HG02623 (cell line): ENCODE measurements at regions not wholly inside any gene's neighbourhood (a gene's known extent, or its start where the extent isn't known, plus 50 kb on each side); places are given as distances from the start of the nearest gene placed in this dataset.
"Not testable (repeated sequence)": the region's sequence is repeated elsewhere in the genome, so short reads cannot be mapped to it uniquely, and the experiment has no call there.

ENCODE experiments used
- ATAC-seq: cut with Tn5 transposase; IDR thresholded peaks from one replicate; pipeline ENCODE4 v1.9.1; 2021; ENCODE audit warnings: moderate library complexity; ENCODE audit not compliant: unreplicated experiment

GRCh38 chr6:168864541-168865460 is 388.8 kb downstream of the THBS2 start:
- no peak for ATAC-seq

- no peak for ATAC-seq
These were observed 390.2 kb downstream of the THBS2 start for GRCh38 chr6:168863467-168863866.

GRCh38 chr6:168862346-168862980 is 391.2 kb downstream of the THBS2 start:
- no peak for ATAC-seq

DNA sequence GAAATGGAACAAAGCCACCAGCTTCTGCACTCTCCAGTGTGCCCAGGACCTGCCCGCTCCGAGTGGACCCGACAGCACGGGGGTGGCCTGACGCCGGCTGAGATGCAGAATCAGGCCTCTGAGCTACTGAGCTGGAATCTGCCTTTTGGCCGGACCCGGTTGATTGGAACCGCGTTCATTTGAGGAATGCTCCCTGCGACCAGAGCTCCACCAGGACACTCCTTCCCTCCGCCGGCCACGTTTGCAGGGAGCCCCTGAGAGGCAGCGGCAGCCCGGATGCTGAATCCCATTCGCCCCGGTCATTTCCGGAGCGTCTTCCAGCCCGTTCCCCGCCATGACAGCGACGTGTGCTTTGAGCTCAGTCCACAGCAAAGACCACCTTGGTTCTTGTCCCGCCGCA is 392.7 kb downstream of the THBS2 start:
- no peak for ATAC-seq

- no peak for ATAC-seq
These were observed 393.3 kb downstream of the THBS2 start for GRCh38 chr6:168860341-168860740.

DNA sequence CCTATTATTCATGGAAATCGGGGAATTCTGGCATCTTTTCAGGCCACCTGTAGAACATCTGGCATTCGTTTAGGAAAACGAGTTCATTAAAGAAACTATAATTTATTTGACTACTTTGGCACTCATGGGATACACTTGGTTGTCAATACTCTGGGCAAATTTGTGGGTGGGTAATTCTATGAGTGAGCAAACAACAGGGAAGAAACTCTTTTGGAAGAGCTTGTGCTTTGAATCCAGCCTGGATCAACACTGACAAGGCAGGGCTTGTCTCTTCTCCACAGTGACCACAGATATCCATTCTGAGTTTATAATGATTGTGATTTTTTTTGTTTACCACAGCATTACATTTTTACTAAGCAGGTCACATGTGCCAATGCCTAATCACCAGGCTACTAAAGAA is 394.7 kb downstream of the THBS2 start:
- no peak for ATAC-seq

- no peak for ATAC-seq
These were observed 396.7 kb downstream of the THBS2 start for GRCh38 chr6:168856914-168857313.

DNA sequence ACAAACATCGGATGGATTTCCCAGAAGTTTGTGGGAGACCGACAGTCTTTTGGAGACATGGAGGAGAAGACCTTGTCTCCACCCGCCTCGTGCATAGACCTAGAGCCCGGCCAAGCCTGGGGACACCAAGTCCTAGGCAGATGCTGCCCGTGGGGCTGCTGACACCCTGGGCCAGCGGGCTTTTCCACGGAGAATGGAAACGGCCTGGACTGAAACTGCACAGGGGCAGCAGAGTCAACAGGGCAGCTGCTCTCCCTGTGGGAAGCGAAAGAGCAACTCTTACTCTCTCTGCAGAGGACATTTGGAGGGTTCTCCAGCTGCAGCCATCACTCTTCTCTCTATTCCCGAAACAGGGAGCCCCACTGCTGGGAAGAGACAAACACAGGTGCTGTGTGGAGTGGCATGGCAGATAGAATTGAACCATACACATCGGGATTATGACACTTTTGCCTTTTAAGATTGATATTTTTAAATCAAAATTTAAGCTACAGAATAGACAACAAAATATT is 401.2 kb downstream of the THBS2 start:
- ATAC-seq: no peak

GRCh38 chr6:168851460-168852375 is 401.9 kb downstream of the THBS2 start:
- no peak for ATAC-seq

- ATAC-seq: not testable (repeated sequence)
These were observed 403.5 kb downstream of the THBS2 start for GRCh38 chr6:168850027-168850736.

DNA sequence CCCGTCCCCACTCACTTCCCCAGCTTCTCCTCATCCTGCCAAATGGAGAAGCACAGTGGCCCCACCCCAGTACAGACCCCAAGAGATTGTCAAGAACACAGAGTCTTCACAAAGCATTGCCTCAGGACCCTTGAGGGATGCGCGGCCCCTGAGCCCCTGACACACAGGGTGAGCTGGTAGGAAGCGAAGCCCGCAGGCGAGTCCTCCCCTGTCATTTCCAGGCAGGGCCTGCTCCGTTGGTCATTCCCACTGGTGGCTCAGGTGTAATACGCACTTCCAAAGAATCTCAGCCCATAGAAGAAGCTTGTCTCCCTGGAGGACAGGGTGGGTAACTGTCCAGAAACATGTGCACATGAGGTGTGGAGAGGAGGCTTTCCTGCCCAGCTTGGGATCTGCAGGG is 404.2 kb downstream of the THBS2 start:
- ATAC-seq: no peak

- no peak for ATAC-seq
These were observed 404.8 kb downstream of the THBS2 start for GRCh38 chr6:168848797-168849196.

DNA sequence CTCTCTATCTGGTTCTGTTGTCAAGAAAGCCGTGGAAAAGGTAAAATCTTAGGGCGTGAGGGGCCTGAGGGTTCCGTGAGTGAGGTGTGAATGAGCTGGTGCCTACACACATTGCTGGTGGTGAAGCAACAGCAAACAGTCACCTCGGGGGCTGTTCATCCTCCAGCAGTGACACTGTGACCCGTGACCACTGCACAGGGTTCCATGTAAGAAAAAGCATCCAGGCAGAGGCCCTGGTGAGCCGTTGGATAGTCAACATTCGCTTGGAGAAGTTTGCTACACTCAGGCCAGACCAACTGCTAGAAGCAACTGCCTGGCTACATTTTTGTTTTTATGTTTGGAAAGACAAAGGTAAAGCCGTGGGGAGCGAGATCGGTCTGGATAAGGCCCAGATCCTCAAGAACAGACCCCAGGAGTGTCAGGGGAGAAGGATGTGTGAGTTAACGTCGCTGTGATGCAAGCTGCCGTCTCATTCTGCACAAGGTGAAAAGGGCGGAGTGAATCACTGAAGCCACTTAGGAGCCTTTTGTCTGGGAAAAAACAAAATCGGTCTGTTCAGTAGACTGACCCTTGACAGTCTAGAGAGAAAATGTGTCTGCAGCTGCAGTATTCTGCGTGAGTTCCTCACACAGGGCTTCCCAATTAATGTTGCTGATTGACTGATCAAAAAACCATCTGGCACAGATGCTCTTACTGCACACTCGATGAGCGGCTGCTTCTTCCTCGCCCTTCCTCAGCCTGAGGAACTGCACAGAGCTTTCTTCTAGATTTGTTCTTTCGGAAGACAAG is 404.0 kb downstream of the SMOC2 start:
- no peak for ATAC-seq

GRCh38 chr6:168842632-168843212 is 401.7 kb downstream of the SMOC2 start:
- ATAC-seq: not testable (repeated sequence)

DNA sequence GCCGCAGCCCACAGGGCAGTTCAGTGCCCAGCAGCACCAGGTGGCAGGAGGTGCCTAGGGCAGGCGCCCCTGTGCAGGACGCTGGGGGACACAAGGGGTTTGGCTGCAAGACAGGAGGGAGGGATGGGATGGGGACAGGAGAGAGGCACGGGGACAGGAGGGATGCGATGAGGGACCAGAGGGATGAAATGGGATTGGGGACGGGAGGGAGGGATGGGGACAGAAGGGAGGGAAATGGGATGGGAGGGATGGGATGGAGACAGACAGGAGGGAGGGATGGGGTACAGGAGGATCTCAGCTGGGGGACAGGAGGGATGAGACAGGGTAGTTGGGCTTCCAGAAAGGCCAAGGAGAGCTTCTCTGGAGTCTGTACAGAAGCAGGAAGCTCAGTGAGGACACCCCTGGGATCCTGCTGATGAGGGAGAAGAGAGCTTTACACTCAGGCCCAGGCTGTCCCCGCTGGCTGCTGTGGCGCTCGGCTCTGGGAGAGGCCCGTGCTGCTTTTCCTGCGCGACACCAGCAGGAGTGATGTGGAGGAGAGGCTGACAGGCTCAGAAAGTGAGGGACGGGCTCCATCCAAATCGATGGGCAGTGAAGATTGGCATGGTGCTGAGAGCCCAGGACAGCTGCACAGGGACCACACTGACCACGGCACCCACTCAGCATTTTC is 400.8 kb downstream of the SMOC2 start:
- ATAC-seq: no peak

GRCh38 chr6:168840932-168841331 is 399.9 kb downstream of the SMOC2 start:
- ATAC-seq: not testable (repeated sequence)

DNA sequence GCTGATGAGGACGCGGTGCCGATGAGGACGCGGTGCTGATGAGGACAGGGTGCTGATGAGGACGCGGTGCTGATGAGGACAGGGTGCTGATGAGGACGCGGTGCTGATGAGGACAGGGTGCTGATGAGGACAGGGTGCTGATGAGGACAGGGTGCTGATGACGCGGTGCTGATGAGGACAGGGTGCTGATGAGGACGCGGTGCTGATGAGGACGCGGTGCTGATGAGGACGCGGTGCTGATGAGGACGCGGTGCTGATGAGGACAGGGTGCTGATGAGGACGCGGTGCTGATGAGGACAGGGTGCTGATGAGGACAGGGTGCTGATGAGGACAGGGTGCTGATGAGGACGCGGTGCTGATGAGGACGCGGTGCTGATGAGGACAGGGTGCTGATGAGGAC is 399.3 kb downstream of the SMOC2 start:
- not testable (repeated sequence) for ATAC-seq

DNA sequence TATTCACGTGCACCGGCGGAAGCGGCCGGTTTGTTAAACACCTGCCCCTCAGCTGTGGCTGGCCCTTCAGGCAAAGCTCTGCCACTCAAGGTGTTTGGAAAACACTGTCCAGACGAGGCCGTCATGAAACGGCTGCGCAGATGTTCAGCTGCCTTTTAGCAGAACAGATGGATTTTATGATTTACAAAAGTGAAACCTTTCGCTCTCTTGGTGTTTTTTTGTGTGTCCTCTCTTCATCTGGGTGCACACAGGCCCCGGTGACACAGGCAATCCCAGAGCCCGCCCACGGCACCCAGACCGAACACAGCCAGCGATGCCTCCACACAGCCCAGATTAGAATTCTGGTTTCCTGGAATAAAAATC is 397.0 kb downstream of the SMOC2 start:
- ATAC-seq: no peak
